BLaER1 treated with 17β-estradiol and CSF1 and Interleukin-3, amounts not matched to agents 10 nM and 100 nM (cell line): ENCODE measurements at regions not wholly inside any gene's neighbourhood (a gene's known extent, or its start where the extent isn't known, plus 50 kb on each side); places are given as distances from the start of the nearest gene placed in this dataset.
"Not testable (repeated sequence)": the region's sequence is repeated elsewhere in the genome, so short reads cannot be mapped to it uniquely, and the experiment has no call there.

Experiments
- H3K27ac ChIP-seq, 11 experiments: shearing (Covaris generic); formaldehyde crosslinking; 2 replicates each; pipeline ENCODE4 v1.8.1; 2022
- H3K27me3 ChIP-seq, 11 experiments: shearing (Covaris generic); formaldehyde crosslinking; 2 replicates each; pipeline ENCODE4 v1.8.1; 2022
- H3K36me3 ChIP-seq, 11 experiments: shearing (Covaris generic); formaldehyde crosslinking; 2 replicates each; pipeline ENCODE4 v1.8.1; 2022
- H3K4me1 ChIP-seq, 10 experiments: shearing (Covaris generic); formaldehyde crosslinking; 2 replicates each; pipeline ENCODE4 v1.8.1; 2022
- H3K4me2 ChIP-seq, 11 experiments: shearing (Covaris generic); formaldehyde crosslinking; 2 replicates each; pipeline ENCODE4 v1.8.1; 2022
- H3K4me3 ChIP-seq, 10 experiments: shearing (Covaris generic); formaldehyde crosslinking; 2 replicates each; pipeline ENCODE4 v1.8.1; 2022
- H3K9ac ChIP-seq, 11 experiments: shearing (Covaris generic); formaldehyde crosslinking; 2 replicates each; pipeline ENCODE4 v1.8.1; 2022
- H3K9me3 ChIP-seq, 11 experiments: shearing (Covaris generic); formaldehyde crosslinking; replicated peaks in 1 of 11; 2 replicates each; pipeline ENCODE4 v1.8.1; 2022
- H4K20me1 ChIP-seq, 11 experiments: shearing (Covaris generic); formaldehyde crosslinking; 2 replicates each; pipeline ENCODE4 v1.8.1; 2022
- Cebpa-rat ChIP-seq, 11 experiments: shearing (Covaris generic); IDR thresholded peaks; 2 replicates each; pipeline ENCODE4 v1.8.1; 2022

DNA sequence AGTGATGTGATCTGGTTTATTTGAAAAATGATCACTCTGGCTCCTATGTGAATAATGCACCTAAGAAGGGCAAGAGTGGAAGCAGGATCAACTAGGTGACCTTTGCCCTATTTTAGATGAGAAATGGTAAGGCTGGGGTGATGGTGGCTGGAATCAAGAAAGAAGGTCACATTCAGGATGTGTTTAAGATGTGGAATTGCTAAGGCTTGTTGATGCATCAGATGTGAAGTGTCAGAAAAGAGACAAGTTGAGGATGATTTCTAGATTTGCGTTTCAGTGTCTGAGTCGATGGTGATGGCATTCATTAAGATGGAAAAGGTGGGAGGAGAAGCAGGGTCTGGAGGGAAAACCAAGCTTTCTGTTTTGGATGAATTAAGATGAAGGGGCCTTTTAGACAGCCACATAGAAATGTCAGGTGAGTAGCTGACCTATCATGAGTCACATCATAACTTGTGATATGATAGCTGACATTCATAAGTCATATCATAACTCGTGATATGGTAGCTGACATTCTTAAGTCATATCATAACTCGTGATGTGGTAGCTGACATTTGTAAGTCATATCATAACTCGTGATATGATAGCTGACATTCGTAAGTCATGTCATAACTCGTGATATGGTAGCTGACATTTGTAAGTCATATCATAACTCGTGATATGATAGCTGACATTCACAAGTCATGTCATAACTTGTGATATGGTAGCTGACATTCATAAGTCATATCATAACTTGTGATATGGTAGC lies 101.2 kb upstream of the SEC11C start:
- TF ChIP-seq Cebpa-rat (IDR thresholded peaks at IDR 0.05), result no peak
- Histone ChIP-seq H3K36me3 (no peaks in the 10 kb centered on the region), H3K4me3 (no peak overlapping the region), H3K27me3 (no peaks in the 10 kb centered on the region), H3K4me1 (no peaks in the 10 kb centered on the region), H3K27ac (no peak overlapping the region), H4K20me1 (no peaks in the 10 kb centered on the region), H3K9ac (no peak overlapping the region), H3K4me2 (no peak overlapping the region), H3K9me3 (no peaks in the 10 kb centered on the region)

DNA sequence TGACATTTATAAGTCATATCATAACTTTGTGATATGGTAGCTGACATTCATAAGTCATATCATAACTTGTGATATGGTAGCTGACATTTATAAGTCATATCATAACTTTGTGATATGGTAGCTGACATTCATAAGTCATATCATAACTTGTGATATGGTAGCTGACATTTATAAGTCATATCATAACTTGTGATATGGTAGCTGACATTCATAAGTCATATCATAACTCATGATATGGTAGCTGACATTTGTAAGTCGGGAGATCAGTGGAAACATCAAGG lies 100.7 kb upstream of the SEC11C start:
- not testable (repeated sequence) for H4K20me1 ChIP-seq, H3K4me1 ChIP-seq, H3K4me3 ChIP-seq, H3K9me3 ChIP-seq, H3K36me3 ChIP-seq, H3K27me3 ChIP-seq, H3K27ac ChIP-seq, H3K9ac ChIP-seq, H3K4me2 ChIP-seq

- H4K20me1 ChIP-seq, result no peaks in the 10 kb centered on the region
- H3K9me3 ChIP-seq, result no peaks in the 10 kb centered on the region
- H3K27me3 ChIP-seq, result no peaks in the 10 kb centered on the region
- no peak overlapping the region for H3K9ac ChIP-seq
- no peak overlapping the region for H3K27ac ChIP-seq
- H3K4me3 ChIP-seq, result no peak overlapping the region
- TF ChIP-seq Cebpa-rat (IDR thresholded peaks at IDR 0.05), result no peak
- no peaks in the 10 kb centered on the region for H3K4me1 ChIP-seq
- H3K4me2 ChIP-seq, result no peak overlapping the region
- H3K36me3 ChIP-seq, result no peaks in the 10 kb centered on the region
Observed at GRCh38 chr18:59039449-59039848, 100.2 kb upstream of the SEC11C start.

DNA sequence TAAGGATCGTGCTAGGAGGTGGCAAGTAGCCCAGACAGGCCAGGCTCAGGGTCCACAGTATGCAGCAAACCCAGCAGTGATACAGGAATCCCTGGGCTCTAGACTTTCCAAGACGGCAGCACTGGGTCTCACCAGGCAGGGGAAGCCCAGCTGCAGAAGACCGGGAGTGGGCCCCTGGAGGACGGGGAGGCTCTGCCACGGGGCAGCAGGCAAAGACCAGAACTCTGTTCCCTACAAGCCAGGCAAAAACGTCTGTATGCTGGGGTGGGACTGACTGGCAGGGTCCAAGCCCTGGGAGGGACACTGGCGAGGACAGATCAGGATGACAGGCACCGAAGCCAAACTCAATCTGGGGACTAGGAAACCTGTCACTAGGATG lies 98.9 kb upstream of the SEC11C start:
- H3K27ac ChIP-seq, result no peak overlapping the region
- H3K36me3 ChIP-seq, result no peaks in the 10 kb centered on the region
- H3K4me3 ChIP-seq, result no peak overlapping the region
- H3K9me3 ChIP-seq, result no peaks in the 10 kb centered on the region
- no peaks in the 10 kb centered on the region for H4K20me1 ChIP-seq
- TF ChIP-seq Cebpa-rat (IDR thresholded peaks at IDR 0.05), result no peak
- H3K4me2 ChIP-seq, result no peak overlapping the region
- H3K27me3 ChIP-seq, result no peaks in the 10 kb centered on the region
- no peaks in the 10 kb centered on the region for H3K4me1 ChIP-seq
- H3K9ac ChIP-seq, result no peak overlapping the region

GRCh38 chr18:59041296-59041695 lies 98.4 kb upstream of the SEC11C start:
- H3K4me2 ChIP-seq, result no peak overlapping the region
- no peak overlapping the region for H3K27ac ChIP-seq
- H4K20me1 ChIP-seq, result no peaks in the 10 kb centered on the region
- H3K36me3 ChIP-seq, result no peaks in the 10 kb centered on the region
- H3K9ac ChIP-seq, result no peak overlapping the region
- TF ChIP-seq Cebpa-rat (IDR thresholded peaks at IDR 0.05), result no peak
- H3K4me1 ChIP-seq, result no peaks in the 10 kb centered on the region
- no peaks in the 10 kb centered on the region for H3K9me3 ChIP-seq
- no peaks in the 10 kb centered on the region for H3K27me3 ChIP-seq
- no peak overlapping the region for H3K4me3 ChIP-seq

DNA sequence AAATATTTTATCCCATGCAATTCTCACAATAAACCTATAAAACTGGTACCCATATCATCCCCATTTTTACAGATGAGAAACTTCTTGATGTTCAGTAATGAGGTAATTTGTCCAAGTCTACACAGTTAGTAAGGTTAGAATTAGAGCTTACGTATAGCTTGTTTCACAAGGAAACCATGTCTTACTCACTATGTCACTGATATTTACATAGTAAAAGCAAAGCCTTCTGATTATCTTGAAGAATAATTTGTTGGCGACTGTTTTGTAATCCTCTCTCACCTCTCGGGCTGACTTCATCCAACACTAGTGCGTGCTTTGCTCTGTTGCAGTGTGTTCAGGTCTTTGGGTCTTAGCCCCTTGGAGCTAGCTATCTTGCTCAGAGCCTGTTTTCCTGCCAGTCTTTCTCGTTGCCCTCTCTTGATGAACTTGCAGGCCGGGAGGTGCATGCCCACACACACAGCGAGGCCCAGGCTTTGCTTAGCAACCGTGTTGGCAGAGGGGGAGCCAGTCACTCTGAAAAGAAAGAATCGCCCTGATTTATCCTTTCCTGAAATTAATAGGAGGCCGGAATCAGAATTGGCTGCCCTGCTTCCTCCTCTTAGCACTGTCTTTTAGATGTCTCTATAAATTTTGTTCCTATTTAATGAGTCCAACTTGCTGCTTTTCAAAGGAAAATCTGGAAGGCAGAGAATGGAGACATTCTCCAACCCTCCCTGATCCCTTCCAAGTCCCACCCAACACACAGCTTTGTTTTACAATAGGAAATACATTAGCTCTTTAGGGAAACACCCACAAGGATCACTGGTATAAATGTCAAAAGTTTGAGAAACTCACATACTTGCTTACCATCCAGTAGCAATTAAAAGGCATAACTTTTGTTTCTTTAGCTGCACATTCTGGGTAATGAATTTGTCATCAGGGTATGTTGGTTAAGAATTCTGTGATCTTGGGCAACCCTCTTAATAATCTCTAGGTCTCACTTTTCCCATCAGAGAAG lies 97.6 kb upstream of the SEC11C start:
- Histone ChIP-seq H3K27ac (no peak overlapping the region), H3K9me3 (no peaks in the 10 kb centered on the region), H3K9ac (no peak overlapping the region), H3K4me2 (no peak overlapping the region), H3K4me3 (no peak overlapping the region), H3K36me3 (no peaks in the 10 kb centered on the region), H3K27me3 (no peaks in the 10 kb centered on the region), H4K20me1 (no peaks in the 10 kb centered on the region), H3K4me1 (no peaks in the 10 kb centered on the region)
- no peak for TF ChIP-seq Cebpa-rat (IDR thresholded peaks at IDR 0.05)

DNA sequence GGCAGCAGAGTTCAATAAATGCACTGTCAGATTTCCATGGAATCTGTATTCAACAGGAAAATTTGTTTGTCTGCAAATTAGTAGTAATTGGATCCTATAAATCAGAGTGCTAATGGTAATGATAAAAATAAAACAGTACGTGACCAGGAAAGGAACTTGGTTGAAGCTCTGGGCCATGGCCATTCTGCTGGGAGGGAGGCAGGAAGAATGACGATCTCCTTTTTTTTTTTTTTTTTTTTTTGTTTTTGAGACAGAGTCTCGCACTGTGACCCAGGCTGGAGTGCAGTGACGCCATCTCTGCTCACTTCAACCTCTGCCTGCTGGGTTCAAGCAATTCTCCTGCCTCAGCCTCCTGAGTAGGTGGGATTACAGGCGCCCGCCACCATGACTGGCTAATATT lies 94.8 kb upstream of the SEC11C start:
- H3K4me2 ChIP-seq, result no peak overlapping the region
- no peaks in the 10 kb centered on the region for H3K27me3 ChIP-seq
- no peak overlapping the region for H3K4me3 ChIP-seq
- H3K4me1 ChIP-seq, result no peaks in the 10 kb centered on the region
- no peak overlapping the region for H3K27ac ChIP-seq
- no peaks in the 10 kb centered on the region for H3K9me3 ChIP-seq
- H3K36me3 ChIP-seq, result no peaks in the 10 kb centered on the region
- no peak overlapping the region for H3K9ac ChIP-seq
- no peak for TF ChIP-seq Cebpa-rat (IDR thresholded peaks at IDR 0.05)
- no peaks in the 10 kb centered on the region for H4K20me1 ChIP-seq

GRCh38 chr18:59047321-59048047 lies 92.2 kb upstream of the SEC11C start:
- H4K20me1 ChIP-seq, result no peaks in the 10 kb centered on the region
- no peak overlapping the region for H3K9ac ChIP-seq
- no peaks in the 10 kb centered on the region for H3K36me3 ChIP-seq
- H3K4me3 ChIP-seq, result no peak overlapping the region
- no peaks in the 10 kb centered on the region for H3K27me3 ChIP-seq
- H3K4me2 ChIP-seq, result no peak overlapping the region
- peaks cover 0 to 17% (median 3%) of the 10 kb centered on the region in 10 experiments; a peak in 4 of 20 replicates for H3K4me1 ChIP-seq
- TF ChIP-seq Cebpa-rat (IDR thresholded peaks at IDR 0.05), result no peak
- no peak overlapping the region for H3K27ac ChIP-seq
- H3K9me3 ChIP-seq, result no peaks in the 10 kb centered on the region

- Histone ChIP-seq H4K20me1 (no peaks in the 10 kb centered on the region), H3K36me3 (no peaks in the 10 kb centered on the region), H3K27ac (no peak overlapping the region), H3K27me3 (no peaks in the 10 kb centered on the region), H3K9ac (no peak overlapping the region), H3K9me3 (no peaks in the 10 kb centered on the region), H3K4me2 (no peak overlapping the region), H3K4me3 (no peak overlapping the region), H3K4me1 (peaks cover 0 to 17% (median 3%) of the 10 kb centered on the region in 10 experiments; a peak in 4 of 20 replicates)
- TF ChIP-seq Cebpa-rat (IDR thresholded peaks at IDR 0.05), result no peak
Observed at GRCh38 chr18:59048048-59048363, 91.7 kb upstream of the SEC11C start.
